ENCODE measurements at regions not wholly inside any gene's neighbourhood (a gene's known extent, or its start where the extent isn't known, plus 50 kb on each side); places are given as distances from the start of the nearest gene placed in this dataset.

DNA sequence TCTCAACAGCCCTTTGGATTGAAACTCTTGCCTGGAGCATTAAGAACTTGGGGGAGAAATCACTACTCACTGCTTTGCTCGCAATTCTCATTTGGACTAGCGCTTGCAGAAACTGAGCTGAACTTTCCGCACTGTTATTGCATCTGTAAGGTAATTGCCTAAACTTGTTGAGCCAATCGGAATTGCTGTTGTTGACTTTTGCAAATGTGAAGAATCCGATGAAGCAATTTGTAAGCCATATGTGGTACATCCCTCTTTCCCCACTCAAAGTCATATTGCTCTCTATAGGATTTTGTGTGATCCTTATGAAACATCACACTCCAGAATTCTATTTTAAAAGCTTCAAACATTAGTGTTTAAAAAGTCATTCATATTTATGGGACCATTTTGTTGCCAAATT, 191.7 kb upstream of the GBE1 start:
- intact Hi-C loops (cut with DNase I), result no loop called here
- TF ChIP-seq, protein P1, sequence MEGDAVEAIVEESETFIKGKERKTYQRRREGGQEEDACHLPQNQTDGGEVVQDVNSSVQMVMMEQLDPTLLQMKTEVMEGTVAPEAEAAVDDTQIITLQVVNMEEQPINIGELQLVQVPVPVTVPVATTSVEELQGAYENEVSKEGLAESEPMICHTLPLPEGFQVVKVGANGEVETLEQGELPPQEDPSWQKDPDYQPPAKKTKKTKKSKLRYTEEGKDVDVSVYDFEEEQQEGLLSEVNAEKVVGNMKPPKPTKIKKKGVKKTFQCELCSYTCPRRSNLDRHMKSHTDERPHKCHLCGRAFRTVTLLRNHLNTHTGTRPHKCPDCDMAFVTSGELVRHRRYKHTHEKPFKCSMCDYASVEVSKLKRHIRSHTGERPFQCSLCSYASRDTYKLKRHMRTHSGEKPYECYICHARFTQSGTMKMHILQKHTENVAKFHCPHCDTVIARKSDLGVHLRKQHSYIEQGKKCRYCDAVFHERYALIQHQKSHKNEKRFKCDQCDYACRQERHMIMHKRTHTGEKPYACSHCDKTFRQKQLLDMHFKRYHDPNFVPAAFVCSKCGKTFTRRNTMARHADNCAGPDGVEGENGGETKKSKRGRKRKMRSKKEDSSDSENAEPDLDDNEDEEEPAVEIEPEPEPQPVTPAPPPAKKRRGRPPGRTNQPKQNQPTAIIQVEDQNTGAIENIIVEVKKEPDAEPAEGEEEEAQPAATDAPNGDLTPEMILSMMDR (IDR thresholded peaks at IDR 0.05), result no peak
- no peak overlapping the region for H3K4me3 ChIP-seq

DNA sequence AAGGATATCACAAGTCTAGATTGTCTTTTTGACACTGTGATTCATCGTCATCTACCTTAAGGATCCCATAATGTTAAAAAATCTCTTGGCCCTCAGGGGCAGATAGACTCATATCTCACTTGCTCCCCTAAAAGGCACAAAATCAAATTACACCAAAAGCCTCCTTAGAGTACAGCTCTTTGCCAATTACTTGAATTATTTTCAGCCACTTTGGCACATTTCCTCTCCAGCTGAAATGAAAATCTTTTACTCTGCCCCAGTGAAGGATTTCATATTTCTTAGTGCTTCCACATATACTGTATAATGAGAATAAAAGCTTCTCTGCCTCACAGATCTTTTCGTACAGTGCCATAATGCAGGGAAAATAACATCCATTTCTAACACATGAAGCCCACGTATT, 190.7 kb upstream of the GBE1 start:
- Histone ChIP-seq H3K9me3 (no peaks in the 10 kb centered on the region), H3K4me1 (no peaks in the 10 kb centered on the region), H3K36me3 (no peaks in the 10 kb centered on the region), H3K27ac (no peak overlapping the region), H3K4me3 (no peak overlapping the region), H3K27me3 (no peaks in the 10 kb centered on the region)
- DNase-seq, result no peak
- TF ChIP-seq, protein P1 (IDR thresholded peaks at IDR 0.05), result no peak
- intact Hi-C loops (cut with DNase I), result no loop called here
- no peak for ATAC-seq

More for the DNA sequence above, 191.7 kb upstream of the GBE1 start:
- Histone ChIP-seq H3K36me3 (no peaks in the 10 kb centered on the region), H3K27ac (no peak overlapping the region), H3K9me3 (no peaks in the 10 kb centered on the region), H3K4me1 (no peaks in the 10 kb centered on the region), H3K27me3 (no peaks in the 10 kb centered on the region)
- DNase-seq (no peak), ATAC-seq (no peak)

DNA sequence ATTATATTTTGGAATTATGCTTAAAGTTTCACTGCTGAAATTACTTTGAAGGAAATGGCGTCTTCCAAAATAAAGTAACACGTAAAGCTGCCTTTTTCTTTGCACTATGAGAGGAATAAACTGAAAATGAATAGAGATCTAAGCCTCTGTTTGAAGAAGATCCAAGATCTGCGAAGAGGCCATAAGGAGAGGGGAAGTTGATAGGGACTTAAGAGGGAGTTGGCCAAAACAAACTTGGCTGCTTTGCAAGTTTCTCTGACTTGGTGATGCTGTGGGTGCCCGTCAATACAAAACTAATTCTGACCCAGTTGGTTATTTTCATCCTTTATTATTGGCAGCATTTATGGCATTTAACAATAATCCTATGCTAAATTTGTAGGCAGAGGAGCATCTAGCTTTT, 190.2 kb upstream of the GBE1 start:
- Histone ChIP-seq H3K4me1 (no peaks in the 10 kb centered on the region), H3K4me3 (no peak overlapping the region), H3K27ac (no peak overlapping the region), H3K36me3 (no peaks in the 10 kb centered on the region), H3K9me3 (no peaks in the 10 kb centered on the region), H3K27me3 (no peaks in the 10 kb centered on the region)
- no peak for ATAC-seq
- TF ChIP-seq, protein P1 (IDR thresholded peaks at IDR 0.05), result no peak
- DNase-seq, result no peak
- intact Hi-C loops (cut with DNase I), result no loop called here

DNA sequence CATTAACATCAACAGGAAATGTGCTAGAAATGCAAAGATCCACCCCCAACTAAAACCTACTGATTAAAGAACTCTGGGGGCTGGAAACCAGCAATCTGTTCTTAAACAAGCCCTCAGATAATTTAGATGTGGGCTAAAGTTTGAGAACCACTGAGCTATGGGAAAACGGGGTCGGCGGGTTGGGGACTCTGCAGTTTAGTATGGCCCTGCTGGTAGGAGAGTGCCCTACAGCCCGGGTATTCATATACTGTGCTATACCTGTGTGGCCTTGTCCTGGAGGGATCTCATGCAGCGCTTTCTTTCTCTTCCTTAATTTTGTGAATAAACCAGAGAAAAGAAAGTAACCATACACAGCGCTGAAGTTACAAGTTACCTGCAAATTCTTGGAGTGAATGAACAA, 189.7 kb upstream of the GBE1 start:
- H3K36me3 ChIP-seq, result no peaks in the 10 kb centered on the region
- no peak for ATAC-seq
- no peak for DNase-seq
- H3K9me3 ChIP-seq, result no peaks in the 10 kb centered on the region
- no peaks in the 10 kb centered on the region for H3K27me3 ChIP-seq
- H3K4me3 ChIP-seq, result no peak overlapping the region
- TF ChIP-seq, protein P1 (IDR thresholded peaks at IDR 0.05), result no peak
- no peaks in the 10 kb centered on the region for H3K4me1 ChIP-seq
- intact Hi-C loops (cut with DNase I), result no loop called here
- H3K27ac ChIP-seq, result no peak overlapping the region

DNA sequence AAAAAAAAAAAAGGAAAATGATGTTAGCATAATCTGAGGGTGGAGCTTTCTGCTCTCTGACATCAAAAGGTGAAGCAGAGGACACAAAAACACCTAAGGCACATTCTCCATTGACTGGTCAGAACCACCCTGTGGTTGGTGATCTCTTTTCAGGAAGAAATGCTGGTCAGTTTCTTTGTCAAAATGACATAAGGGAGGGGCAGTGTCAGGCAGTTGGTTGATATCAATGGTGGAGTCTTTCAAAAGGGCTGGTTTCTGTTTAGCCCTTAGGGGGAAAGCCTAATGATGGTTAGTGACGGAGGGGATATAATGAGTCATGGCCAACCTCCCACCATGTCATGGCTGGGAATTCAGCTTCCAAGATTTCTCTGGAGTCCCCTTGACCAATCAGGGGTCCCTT, 185.9 kb upstream of the GBE1 start:
- H3K4me3 ChIP-seq, result no peak overlapping the region
- ATAC-seq (no peak), DNase-seq (no peak)
- TF ChIP-seq, protein P1 (IDR thresholded peaks at IDR 0.05), result no peak
- H3K27me3 ChIP-seq, result no peaks in the 10 kb centered on the region
- intact Hi-C loops (cut with DNase I), result no loop called here
- H3K27ac ChIP-seq, result no peak overlapping the region
- no peaks in the 10 kb centered on the region for H3K36me3 ChIP-seq
- H3K9me3 ChIP-seq, result no peaks in the 10 kb centered on the region
- no peaks in the 10 kb centered on the region for H3K4me1 ChIP-seq

DNA sequence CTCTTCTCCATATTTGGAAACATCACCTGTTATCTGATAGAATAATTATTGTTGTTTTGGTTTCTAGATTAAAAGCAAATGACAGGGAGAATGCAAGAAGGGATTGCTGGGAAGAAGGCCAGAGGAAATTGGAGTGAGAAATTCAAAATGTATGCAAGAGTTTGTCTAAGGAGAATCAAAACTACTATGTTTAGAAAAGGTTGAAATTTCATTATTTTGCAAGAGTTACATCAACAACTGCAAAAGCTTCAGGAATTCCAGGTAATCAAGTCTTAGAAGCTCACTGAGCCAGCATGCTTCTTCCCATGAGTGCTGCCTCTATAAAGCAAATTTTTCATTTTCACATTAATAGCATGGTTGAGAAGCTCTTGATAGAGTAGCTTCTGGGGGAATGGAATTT, 177.2 kb upstream of the GBE1 start:
- intact Hi-C loops (cut with DNase I), result no loop called here
- Histone ChIP-seq H3K27me3 (no peaks in the 10 kb centered on the region), H3K27ac (no peak overlapping the region), H3K9me3 (no peaks in the 10 kb centered on the region), H3K4me3 (no peak overlapping the region), H3K4me1 (no peaks in the 10 kb centered on the region), H3K36me3 (no peaks in the 10 kb centered on the region)
- TF ChIP-seq, protein P1 (IDR thresholded peaks at IDR 0.05), result no peak
- DNase-seq (no peak), ATAC-seq (no peak)
